GM12865 (cell line): ENCODE measurements at regions not wholly inside any gene's neighbourhood (a gene's known extent, or its start where the extent isn't known, plus 50 kb on each side); places are given as distances from the start of the nearest gene placed in this dataset.

Experiments used
- DNase-seq: peaks from one replicate; pipeline ENCODE4 v3.0.0; 2010; ENCODE audit warnings: low read depth
- H3K4me3 ChIP-seq: 2 replicates; pipeline ENCODE4 v1.5.1; 2011; ENCODE audit warnings: mild to moderate bottlenecking, low read depth, low read length, control low read depth
- TF ChIP-seq, protein P1 (sequence below): IDR thresholded peaks from 2 replicates; pipeline ENCODE4 v1.5.1; 2011; ENCODE audit warnings: low read length, control low read depth, low read depth, inconsistent platforms; ENCODE audit not compliant: insufficient read depth; ENCODE audit errors: missing control alignments

DNA sequence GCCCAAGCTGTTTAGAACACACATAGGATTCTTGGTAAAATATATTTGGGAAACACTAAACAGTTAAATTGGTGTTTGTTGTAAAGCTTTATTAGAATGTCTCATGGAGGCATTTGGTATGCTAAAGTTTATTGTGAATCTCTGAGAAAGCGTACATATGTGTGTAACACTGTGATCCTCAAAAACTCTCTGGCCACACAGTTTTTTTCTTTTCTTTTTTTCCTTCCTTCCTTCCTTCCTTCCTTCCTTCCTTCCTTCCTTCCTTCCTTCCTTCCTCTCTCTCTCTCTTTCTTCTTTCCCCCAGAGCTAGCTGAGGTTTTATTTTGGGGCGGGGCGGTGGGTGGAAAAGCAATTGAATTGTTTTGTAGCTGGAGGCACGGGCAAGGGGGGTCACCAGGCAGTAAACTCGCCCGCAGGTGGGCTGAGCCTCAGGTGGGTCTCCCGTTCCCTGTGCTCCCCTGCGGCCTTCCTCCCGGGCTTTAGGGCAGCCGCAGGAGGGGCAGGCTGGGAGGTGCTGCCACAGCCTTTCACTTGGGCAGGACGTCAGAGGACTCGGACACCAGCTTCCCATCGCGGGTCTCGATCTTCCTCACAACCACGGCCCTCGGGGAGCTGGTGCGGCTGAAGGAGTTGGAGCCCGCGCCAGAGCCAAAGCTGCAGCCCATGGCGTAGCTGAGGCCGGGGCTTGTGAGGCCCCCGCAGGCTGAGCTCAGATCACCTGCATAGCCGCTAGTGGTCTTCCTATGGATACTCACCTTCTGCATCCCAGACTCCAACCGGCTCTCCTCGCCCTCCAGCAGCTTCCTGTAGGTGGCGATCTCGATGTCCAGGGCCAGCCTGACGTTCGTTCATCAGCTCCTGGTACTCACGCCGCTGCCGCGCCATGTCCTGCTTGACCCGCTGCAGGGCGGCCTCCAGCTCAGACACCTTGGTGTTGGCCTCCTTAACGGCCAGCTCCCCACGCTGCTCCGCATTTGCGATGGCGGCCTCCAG is 459.0 kb downstream of the GATA3 start:
- TF ChIP-seq, protein P1, sequence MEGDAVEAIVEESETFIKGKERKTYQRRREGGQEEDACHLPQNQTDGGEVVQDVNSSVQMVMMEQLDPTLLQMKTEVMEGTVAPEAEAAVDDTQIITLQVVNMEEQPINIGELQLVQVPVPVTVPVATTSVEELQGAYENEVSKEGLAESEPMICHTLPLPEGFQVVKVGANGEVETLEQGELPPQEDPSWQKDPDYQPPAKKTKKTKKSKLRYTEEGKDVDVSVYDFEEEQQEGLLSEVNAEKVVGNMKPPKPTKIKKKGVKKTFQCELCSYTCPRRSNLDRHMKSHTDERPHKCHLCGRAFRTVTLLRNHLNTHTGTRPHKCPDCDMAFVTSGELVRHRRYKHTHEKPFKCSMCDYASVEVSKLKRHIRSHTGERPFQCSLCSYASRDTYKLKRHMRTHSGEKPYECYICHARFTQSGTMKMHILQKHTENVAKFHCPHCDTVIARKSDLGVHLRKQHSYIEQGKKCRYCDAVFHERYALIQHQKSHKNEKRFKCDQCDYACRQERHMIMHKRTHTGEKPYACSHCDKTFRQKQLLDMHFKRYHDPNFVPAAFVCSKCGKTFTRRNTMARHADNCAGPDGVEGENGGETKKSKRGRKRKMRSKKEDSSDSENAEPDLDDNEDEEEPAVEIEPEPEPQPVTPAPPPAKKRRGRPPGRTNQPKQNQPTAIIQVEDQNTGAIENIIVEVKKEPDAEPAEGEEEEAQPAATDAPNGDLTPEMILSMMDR: no peak
- DNase-seq: no peak
- H3K4me3 ChIP-seq: no peak overlapping the region

DNA sequence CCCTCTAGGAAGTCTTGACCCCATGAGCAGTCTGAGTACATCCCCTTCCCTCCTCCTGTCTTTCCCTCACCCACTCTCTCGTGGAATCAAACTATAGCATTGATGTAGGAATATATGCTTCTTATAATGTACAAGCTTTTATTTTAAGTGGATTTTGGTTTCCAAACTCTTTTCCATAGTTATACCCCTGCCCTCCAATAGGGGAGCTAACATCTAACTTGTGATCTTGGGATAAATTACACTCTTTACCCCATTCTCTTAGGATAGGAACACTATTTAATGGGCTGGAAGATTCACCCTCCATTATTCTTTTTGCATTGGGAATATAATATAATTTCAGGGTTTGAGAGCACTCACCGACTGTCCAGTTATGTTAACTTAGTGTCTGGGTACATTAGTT is 465.9 kb downstream of the GATA3 start:
- TF ChIP-seq, protein P1: no peak
- no peak for DNase-seq
- H3K4me3 ChIP-seq: no peak overlapping the region

DNA sequence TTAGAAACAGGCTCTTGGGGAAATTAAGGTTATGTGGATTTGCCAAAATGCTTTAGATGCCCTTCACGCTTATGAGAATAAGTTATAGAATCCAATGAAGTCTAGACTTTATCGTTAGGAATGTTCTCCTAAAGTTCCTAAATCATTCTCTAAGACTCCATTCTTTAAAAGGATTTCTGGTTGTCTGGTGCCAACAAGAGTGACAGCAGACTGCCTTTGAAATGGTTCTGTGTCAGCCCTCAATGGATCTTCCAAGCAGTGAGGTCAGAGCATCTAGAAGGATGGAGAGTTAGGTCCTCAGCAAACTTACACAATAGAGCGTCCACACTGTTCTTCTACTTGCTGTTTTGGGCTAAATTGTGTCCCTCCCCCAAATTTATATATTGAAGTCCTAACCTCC is 473.3 kb downstream of the GATA3 start:
- TF ChIP-seq, protein P1: no peak

DNA sequence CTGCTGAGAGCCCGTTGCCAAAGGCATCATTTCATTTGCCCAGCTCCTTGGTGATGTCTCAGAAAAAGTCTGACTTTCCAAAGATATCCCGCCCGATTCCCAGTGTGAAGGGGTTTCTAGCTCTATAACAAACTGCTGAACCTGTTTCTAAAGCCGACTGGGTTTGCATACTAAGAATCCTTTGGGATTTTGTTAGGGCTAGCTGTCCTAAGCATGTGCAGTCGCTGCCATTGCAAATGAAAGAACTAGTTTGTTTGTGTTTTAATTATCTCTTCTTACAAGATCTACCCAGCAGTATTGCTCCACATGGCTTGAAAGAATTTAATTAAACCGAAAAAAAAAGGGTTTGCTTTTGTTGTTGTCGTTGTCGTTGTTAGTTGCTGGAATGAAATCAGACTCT is 476.6 kb downstream of the GATA3 start:
- TF ChIP-seq, protein P1: no peak

More for the DNA sequence above, 473.3 kb downstream of the GATA3 start:
- no peak overlapping the region for H3K4me3 ChIP-seq
- no peak for DNase-seq

DNA sequence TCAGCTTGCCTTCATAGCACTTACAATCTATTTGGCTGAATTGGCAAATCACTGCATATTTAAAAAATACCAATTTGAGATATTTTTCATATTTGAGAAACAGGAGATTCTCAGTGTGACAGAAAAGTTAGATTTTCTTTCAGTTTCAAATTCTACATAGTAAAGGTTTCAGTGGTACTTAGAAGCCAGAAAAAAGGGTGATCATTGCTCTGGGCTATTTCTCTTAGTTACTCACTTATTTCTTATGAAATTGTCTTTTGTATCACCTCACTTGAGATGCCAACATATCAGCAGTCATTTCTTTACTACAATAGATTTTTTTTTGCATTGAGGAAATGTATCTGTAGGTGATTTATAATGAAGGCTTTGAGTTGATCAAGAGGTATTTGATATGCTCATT is 478.2 kb downstream of the GATA3 start:
- no peak for DNase-seq
- H3K4me3 ChIP-seq: no peak overlapping the region
- TF ChIP-seq, protein P1: no peak

More for the DNA sequence above, 476.6 kb downstream of the GATA3 start:
- DNase-seq: no peak
- H3K4me3 ChIP-seq: no peak overlapping the region

DNA sequence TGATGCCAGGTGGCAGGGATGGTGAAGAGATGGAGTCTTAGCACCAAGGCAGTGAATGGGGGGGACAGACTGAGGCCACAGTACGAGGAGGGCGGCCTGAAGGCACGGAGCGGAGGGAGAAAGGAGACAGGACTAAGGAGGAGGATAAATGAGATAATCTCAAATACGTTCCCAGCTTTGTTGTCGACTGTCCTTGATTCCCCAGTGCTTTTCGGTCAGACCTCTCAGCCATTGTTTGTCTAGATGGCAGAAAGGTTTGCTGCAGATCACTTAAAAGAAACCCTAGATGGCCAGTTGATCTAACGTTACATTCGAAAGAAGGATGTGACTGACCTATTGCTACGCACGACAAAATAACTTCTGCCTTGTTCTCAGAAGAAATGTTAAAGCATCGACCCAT is 479.0 kb downstream of the GATA3 start:
- H3K4me3 ChIP-seq: no peak overlapping the region
- TF ChIP-seq, protein P1: no peak
- DNase-seq: no peak

DNA sequence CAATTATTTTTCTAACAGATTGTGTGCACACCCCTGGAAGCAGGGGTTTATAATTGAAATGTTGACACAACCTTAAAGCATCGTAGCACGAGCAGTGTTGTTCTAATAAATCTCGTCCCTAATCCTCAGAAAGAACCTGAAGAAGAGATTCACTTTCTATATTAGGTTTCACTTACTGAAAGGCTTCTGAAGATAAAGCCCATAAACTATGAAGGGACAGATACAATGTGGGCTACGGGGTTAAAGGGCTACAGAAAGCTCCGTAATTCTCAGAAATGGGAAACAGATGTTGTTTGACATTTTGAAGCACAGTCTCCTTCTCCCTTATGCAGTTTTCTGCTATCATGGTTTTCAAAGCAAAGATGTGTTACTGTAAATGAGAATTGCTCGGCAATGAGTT is 479.6 kb downstream of the GATA3 start:
- no peak overlapping the region for H3K4me3 ChIP-seq
- TF ChIP-seq, protein P1: no peak
- DNase-seq: no peak
